Fibroblast of the aortic adventitia (primary cell): ENCODE measurements at regions not wholly inside any gene's neighbourhood (a gene's known extent, or its start where the extent isn't known, plus 50 kb on each side); places are given as distances from the start of the nearest gene placed in this dataset.
A peak's percentile ranks its signal among the peaks of the same experiment; 100 is the strongest.

Source experiments
- DNase-seq: peaks from one replicate; pipeline ENCODE4 v3.0.0-alpha.2; 2010; ENCODE audit warnings: low read depth
- H3K4me3 ChIP-seq: 2 replicates; pipeline ENCODE4 v1.5.1; 2011; ENCODE audit warnings: low read depth, mild to moderate bottlenecking, control low read depth, low read length, moderate library complexity
- TF ChIP-seq, protein P1 (sequence below): IDR thresholded peaks from 2 replicates; pipeline ENCODE4 v1.5.1; 2011; ENCODE audit warnings: mild to moderate bottlenecking, low read length, control low read depth, inconsistent platforms; ENCODE audit not compliant: insufficient read depth

DNA sequence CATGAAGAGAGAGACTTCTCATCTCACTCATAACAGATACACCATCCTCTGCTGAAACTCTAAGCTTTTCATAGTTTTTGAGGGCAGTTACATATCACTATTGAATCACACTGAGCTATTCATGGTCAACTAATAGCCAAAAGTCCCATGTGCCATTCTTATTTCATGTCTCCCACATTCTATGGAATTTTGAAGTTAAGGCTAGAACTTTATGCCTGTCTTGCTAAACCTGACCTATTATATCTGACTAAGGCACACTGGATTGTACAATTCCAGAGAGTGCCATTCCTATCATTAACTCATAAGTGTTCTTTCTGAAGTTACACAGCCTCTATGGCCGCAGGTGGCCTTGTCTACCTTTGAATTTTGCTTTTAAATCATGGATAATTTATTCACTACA, 254.3 kb downstream of the PTPRC start:
- DNase-seq, result no peak
- TF ChIP-seq, protein P1, sequence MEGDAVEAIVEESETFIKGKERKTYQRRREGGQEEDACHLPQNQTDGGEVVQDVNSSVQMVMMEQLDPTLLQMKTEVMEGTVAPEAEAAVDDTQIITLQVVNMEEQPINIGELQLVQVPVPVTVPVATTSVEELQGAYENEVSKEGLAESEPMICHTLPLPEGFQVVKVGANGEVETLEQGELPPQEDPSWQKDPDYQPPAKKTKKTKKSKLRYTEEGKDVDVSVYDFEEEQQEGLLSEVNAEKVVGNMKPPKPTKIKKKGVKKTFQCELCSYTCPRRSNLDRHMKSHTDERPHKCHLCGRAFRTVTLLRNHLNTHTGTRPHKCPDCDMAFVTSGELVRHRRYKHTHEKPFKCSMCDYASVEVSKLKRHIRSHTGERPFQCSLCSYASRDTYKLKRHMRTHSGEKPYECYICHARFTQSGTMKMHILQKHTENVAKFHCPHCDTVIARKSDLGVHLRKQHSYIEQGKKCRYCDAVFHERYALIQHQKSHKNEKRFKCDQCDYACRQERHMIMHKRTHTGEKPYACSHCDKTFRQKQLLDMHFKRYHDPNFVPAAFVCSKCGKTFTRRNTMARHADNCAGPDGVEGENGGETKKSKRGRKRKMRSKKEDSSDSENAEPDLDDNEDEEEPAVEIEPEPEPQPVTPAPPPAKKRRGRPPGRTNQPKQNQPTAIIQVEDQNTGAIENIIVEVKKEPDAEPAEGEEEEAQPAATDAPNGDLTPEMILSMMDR, result no peak
- no peak overlapping the region for H3K4me3 ChIP-seq

DNA sequence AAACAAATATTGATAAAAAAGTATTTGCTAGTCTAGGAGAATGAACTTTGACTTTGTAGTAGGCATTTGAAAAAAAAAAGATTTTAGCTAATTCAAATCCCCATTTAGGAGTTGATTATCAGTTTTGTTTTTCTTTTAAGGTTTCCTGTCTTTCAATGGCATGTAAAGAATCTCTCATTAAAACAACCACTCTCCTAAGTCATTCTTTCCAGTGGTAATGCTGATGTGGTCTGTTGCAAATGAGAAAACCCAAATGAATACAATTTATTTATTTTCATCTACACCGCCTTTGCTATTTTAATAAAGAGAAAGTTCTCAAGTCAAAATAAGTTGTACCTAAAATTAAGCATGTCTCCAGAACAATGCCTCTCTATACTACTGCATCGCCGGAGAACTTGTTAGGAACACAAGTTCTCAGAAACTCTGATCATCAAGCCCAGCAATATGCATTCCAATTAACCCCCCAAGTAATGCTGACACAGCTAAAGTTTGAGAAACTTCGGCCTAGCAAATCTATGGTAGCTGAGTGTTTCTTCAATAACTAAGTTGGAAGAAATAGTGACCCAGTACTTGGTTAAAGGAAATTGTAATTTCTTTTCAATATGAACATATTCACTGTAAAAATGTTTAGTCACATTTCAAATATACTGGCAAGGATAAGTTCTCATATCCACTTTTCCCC, 255.1 kb downstream of the PTPRC start:
- TF ChIP-seq, protein P1, result no peak
- no peak overlapping the region for H3K4me3 ChIP-seq
- no peak for DNase-seq

DNA sequence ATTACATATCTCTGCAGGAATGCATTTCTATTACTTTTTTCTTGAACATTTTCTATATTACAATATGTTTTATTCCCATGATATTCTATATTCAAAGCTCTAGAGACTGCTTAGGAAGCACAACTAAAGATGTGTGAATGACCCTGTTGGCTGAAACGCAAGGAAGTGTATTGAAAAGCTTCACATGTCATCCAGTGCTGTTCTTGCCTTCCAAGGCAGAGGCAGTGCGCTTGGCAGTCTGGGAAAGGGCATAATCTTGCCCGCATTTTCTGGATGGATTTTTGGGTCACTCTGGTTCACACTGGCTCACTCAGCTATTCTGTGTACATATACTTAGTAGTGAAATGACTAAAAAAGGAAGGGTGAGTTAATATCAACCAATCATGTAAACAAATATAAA, 262.4 kb downstream of the PTPRC start:
- DNase-seq, result no peak
- TF ChIP-seq, protein P1, result no peak
- no peak overlapping the region for H3K4me3 ChIP-seq

DNA sequence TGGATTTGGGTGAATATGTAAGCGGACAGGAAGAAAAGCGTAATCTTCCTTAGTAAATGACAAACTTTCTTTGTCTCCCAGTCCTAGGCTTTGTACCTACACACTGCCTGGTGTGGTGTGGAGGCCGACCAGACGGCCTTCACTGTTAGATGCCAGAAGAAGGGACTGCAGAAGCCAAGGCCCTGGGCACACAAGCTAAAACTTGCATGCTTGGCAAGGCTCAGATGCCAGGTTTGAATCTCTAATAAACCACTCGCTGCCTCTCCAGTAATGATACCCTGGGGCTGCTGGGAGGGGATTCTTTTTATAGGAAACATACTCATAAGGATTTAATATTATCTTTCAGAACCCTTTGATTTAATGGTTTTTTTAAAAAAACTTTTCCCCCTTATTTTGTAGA, 263.8 kb downstream of the PTPRC start:
- no peak for DNase-seq
- TF ChIP-seq, protein P1, result no peak
- H3K4me3 ChIP-seq, result no peak overlapping the region

DNA sequence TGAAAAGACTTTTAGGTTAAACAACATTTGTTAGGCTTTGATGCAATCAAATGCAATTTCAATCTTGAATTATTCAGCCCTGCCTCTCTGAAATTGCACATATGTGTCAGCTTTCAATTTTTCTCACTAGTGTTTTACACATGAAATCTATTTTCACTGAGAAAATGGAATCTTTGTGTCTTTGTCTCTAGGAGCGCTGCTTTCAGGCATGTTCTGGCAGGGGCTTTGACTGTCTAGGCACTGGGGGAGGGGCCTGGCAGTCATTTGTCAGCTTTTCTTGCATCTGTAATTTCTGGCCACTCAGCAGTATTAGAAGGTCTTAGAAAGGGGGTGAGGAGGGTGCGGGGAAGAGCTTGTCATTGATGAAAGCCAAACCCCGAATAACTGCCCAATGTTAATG, 264.4 kb downstream of the PTPRC start:
- DNase-seq, result peak; percentile 49
- TF ChIP-seq, protein P1, result no peak
- H3K4me3 ChIP-seq, result no peak overlapping the region

DNA sequence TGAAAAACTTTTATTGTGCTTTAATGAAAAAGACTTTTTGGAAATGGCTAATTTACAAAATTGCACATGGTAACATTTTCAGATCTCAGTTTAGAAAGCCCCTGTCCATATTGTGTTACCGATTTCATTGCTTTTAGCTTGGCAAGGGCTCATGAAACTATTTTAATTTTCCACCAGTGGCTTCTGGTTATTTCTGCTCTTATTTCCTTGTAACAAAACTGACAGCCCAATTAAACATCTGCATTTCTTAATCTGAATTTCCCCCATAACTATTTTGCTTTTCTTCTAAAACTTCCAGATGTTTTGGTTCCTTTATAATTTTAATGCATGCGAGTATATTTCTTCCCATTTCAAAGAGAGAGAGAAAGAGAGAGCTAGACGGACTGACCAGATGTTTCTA, 264.8 kb downstream of the PTPRC start:
- TF ChIP-seq, protein P1, result no peak
- DNase-seq, result no peak
- H3K4me3 ChIP-seq, result no peak overlapping the region

DNA sequence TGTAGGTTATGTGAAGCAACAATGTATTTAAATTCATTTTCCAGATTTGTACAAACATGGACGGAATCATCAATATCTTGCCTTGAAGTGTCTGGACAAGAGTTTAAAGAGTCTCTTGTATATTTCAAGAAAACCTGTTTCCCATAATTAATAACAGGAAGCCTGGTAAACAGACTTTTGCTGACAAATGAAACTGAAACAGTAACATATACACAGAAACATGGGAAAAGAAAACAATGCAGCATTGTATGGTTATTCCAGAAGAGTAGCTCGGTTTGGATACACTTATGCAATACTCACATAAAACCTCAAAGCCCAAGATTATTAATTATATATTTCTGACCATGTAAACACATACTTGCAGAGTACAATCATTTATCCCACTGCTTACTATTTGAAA, 265.5 kb downstream of the PTPRC start:
- TF ChIP-seq, protein P1, result no peak
- H3K4me3 ChIP-seq, result no peak overlapping the region
- DNase-seq, result no peak
